ENCODE measurements at regions not wholly inside any gene's neighbourhood (a gene's known extent, or its start where the extent isn't known, plus 50 kb on each side); places are given as distances from the start of the nearest gene placed in this dataset.

DNA sequence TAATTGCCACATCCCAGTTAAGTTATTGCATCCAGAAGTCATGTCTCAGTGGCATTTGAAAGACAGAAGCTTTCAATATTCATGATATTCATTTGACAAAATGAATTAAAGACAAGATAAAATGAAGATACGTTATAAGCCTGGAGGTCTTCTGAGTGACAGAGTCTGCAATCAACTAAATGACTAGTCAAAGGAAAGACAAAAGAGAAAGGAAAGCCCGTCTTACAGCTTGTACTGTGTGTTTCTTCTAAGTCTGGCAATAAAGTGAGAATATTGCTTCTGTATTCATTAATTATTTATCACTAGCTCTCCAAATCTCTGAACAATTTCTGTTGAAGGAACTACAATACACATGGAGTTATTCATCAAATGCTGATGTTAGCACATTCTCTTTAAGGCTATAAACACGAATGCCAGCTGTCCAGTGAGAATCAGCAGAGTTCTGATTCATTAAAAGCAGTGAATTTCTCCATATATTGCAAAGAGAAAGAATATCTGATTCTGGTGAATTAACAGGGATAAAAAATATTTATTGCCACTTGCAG, 70.7 kb downstream of the ATXN7L3B start:
- no peaks in the 10 kb centered on the region for H3K9me3 Mint-ChIP-seq (ENCODE audit: unreplicated experiment)
- H3K27ac Mint-ChIP-seq (ENCODE audit: unreplicated experiment): no peak overlapping the region
- TF ChIP-seq, protein P1, sequence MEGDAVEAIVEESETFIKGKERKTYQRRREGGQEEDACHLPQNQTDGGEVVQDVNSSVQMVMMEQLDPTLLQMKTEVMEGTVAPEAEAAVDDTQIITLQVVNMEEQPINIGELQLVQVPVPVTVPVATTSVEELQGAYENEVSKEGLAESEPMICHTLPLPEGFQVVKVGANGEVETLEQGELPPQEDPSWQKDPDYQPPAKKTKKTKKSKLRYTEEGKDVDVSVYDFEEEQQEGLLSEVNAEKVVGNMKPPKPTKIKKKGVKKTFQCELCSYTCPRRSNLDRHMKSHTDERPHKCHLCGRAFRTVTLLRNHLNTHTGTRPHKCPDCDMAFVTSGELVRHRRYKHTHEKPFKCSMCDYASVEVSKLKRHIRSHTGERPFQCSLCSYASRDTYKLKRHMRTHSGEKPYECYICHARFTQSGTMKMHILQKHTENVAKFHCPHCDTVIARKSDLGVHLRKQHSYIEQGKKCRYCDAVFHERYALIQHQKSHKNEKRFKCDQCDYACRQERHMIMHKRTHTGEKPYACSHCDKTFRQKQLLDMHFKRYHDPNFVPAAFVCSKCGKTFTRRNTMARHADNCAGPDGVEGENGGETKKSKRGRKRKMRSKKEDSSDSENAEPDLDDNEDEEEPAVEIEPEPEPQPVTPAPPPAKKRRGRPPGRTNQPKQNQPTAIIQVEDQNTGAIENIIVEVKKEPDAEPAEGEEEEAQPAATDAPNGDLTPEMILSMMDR (IDR thresholded peaks at IDR 0.05): no peak
- no peaks in the 10 kb centered on the region for H3K4me1 Mint-ChIP-seq (ENCODE audit: unreplicated experiment)
- no peaks in the 10 kb centered on the region for H3K36me3 Mint-ChIP-seq (ENCODE audit: unreplicated experiment)
- H3K4me3 Mint-ChIP-seq (ENCODE audit: unreplicated experiment): no peak overlapping the region
- H3K27me3 Mint-ChIP-seq (ENCODE audit: unreplicated experiment): peaks cover 14% of the 10 kb centered on the region
- no peak for DNase-seq (ENCODE audit: extremely low spot score, unreplicated experiment)

DNA sequence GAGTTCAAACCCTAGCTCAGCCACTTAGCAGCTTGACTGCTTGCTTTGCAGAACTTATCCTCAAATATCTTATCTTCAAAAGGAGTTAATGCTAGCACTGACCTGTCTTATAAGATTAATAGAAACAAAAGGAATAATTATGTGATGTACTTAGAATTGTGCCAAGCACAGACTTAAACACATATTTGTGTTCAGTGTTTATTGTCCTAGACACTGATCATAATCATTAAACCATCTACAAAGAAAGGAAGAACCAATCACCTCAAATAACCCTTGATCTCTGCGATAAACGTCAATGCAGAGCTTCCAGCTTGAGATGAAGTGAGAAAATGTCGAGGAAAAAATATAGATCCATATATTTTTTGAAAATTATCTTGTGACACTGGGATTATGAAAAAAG, 73.1 kb downstream of the ATXN7L3B start:
- H3K36me3 Mint-ChIP-seq (ENCODE audit: unreplicated experiment): no peaks in the 10 kb centered on the region
- H3K27me3 Mint-ChIP-seq (ENCODE audit: unreplicated experiment): peaks cover 11% of the 10 kb centered on the region
- H3K9me3 Mint-ChIP-seq (ENCODE audit: unreplicated experiment): no peaks in the 10 kb centered on the region
- H3K27ac Mint-ChIP-seq (ENCODE audit: unreplicated experiment): no peak overlapping the region
- H3K4me3 Mint-ChIP-seq (ENCODE audit: unreplicated experiment): no peak overlapping the region
- TF ChIP-seq, protein P1 (IDR thresholded peaks at IDR 0.05): no peak
- DNase-seq (ENCODE audit: extremely low spot score, unreplicated experiment): no peak
- no peaks in the 10 kb centered on the region for H3K4me1 Mint-ChIP-seq (ENCODE audit: unreplicated experiment)

DNA sequence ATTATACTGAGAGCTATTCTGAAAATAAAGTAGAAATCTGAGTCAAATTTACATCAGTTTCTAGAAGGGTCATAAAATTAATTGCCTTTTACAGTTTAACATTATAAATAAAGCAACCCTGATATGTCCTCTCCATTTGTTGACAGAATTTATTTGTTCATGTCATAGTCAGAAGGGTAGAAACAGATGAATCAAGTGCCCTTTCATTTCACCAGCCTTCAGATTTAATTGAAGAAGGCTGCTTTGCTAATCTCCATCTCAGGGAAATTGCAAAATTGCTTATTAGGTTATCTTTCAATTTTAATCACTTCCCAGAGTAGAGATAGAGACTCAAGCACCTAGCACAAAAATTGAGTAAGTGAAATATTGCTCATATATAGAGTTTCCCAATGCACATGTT, 76.8 kb downstream of the ATXN7L3B start:
- Mint-ChIP-seq H3K4me3 (ENCODE audit: unreplicated experiment) (no peak overlapping the region), H3K9me3 (ENCODE audit: unreplicated experiment) (no peaks in the 10 kb centered on the region), H3K27me3 (ENCODE audit: unreplicated experiment) (peaks cover 16% of the 10 kb centered on the region), H3K4me1 (ENCODE audit: unreplicated experiment) (no peaks in the 10 kb centered on the region), H3K36me3 (ENCODE audit: unreplicated experiment) (no peaks in the 10 kb centered on the region), H3K27ac (ENCODE audit: unreplicated experiment) (no peak overlapping the region)
- TF ChIP-seq, protein P1 (IDR thresholded peaks at IDR 0.05): no peak
- DNase-seq (ENCODE audit: extremely low spot score, unreplicated experiment): no peak

DNA sequence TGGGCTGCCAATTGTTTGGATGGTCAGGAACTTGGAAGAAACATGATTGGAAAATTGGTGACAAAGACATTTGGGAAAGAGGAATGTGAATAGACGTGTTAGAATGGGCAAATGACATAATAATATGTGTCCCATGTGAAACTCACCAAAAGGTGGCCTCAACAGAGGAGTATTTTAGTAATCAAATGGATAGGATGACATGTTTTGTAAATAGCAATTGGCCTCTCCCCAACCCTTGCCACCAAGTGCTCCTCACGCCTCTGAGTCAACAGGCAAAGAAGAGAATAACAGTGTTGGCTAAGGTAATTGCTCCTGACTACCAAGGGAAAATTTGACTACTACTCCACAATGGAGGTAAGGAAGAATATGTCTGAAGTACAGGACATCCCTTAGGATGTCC, 81.4 kb downstream of the ATXN7L3B start:
- no peak for DNase-seq (ENCODE audit: extremely low spot score, unreplicated experiment)
- H3K4me3 Mint-ChIP-seq (ENCODE audit: unreplicated experiment): no peak overlapping the region
- H3K9me3 Mint-ChIP-seq (ENCODE audit: unreplicated experiment): no peaks in the 10 kb centered on the region
- H3K36me3 Mint-ChIP-seq (ENCODE audit: unreplicated experiment): no peaks in the 10 kb centered on the region
- H3K4me1 Mint-ChIP-seq (ENCODE audit: unreplicated experiment): no peaks in the 10 kb centered on the region
- peaks cover 14% of the 10 kb centered on the region for H3K27me3 Mint-ChIP-seq (ENCODE audit: unreplicated experiment)
- H3K27ac Mint-ChIP-seq (ENCODE audit: unreplicated experiment): no peak overlapping the region
- TF ChIP-seq, protein P1 (IDR thresholded peaks at IDR 0.05): no peak

DNA sequence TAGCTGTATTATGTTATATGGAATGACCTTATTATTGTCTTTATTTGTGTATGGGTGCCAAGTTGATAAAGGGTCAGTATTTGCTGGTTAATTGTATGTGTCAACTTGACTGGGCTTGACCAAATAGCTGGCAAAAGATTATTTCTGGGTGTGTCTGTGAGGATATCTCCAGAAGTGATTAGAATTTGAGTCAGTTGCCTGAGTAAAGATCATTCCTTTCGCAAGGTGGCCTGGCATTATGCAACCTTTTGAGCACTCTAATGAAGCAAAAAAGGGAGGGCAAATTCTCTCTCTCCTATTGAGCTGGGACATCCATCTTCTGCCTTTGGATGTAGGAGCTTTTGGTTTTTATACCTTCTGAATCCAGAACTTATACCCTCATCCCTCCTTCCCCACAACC, 82.2 kb downstream of the ATXN7L3B start:
- Mint-ChIP-seq H3K9me3 (ENCODE audit: unreplicated experiment) (no peaks in the 10 kb centered on the region), H3K4me1 (ENCODE audit: unreplicated experiment) (no peaks in the 10 kb centered on the region), H3K27me3 (ENCODE audit: unreplicated experiment) (peaks cover 18% of the 10 kb centered on the region), H3K36me3 (ENCODE audit: unreplicated experiment) (no peaks in the 10 kb centered on the region), H3K4me3 (ENCODE audit: unreplicated experiment) (no peak overlapping the region), H3K27ac (ENCODE audit: unreplicated experiment) (no peak overlapping the region)
- no peak for DNase-seq (ENCODE audit: extremely low spot score, unreplicated experiment)
- TF ChIP-seq, protein P1 (IDR thresholded peaks at IDR 0.05): no peak
